ENCODE measurements at regions not wholly inside any gene's neighbourhood (a gene's known extent, or its start where the extent isn't known, plus 50 kb on each side); places are given as distances from the start of the nearest gene placed in this dataset.

DNA sequence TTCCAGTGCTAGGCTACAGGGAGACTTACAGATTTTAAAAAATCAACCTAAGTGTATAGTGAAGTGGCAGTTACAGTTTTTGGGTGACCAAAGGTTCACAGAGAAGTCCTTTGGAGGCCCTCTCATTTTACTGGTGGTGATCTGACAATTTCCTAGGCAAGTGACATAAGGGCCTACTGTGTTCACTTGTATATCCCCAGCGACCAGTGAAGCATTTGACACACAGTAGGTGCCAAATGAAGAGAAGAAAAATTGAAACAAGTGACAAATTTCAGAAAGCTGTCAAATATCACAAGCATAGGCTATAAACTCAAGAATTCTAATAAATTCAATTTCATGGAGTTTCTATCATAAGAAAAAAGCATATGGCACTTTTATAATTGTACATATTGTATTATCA is 89.5 kb downstream of the RPL22L1 start:
- DNase-seq, result no peak

DNA sequence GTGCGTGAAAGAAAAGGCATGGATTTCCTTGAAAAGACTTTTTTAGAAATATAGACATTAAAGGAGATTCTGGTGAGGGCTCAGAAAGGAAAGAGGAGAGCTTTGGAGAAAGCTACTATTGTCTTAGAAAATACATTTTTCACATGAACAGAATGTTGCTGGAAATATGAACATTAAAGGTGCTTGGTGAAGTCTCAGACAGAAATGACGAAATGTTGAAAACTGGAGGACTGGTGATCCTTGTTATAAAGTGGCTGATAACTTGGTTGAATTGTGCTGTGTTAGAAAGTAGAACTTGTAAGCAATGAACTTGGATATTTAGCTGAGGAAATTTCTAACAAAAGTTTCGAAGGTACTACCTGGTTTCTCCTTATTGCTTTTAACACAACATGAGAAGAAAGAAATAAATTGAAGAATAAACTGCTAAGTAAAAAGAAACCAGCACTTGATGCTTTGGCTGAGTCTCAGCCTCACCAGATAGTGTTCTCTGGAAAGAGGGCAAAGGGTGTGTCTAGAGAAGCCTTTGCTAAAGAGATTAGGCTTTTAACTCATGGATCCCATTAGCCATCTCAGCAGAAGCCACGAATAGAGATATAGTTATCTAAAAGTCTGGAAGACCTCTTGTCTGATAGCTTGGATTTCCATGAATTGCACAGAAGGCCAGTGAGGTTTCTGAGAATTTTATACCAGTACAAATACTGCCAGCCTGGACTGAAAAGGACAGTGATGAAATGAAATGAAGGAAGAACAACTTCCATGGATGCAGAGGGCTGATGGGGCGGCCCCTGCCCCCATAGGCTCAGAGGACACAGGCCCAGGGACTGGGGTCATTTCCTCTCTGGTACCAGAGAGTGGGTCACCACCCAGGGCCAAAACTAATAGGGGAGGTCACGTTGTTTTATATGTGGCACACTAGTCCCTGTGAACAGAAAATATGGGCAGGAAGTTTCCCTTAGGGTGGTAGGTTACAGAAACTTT is 91.5 kb downstream of the RPL22L1 start:
- no peak for DNase-seq

DNA sequence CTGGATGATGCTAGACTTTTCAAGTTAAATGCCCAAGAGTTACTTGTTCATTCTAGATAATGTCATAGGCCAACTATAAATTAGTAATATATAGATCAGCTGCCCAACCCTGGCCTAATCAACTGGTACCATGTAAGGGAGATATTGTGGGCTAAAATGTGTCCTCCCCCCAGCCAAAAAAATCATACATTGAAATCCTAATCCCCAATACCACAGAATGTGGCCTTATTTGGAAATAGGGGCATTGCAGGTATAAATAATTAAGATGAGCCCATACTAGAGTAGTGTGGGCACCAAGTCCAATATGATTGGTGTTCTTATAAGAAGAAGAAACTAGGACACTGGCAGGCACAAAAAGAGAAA is 92.5 kb downstream of the RPL22L1 start:
- DNase-seq, result no peak

DNA sequence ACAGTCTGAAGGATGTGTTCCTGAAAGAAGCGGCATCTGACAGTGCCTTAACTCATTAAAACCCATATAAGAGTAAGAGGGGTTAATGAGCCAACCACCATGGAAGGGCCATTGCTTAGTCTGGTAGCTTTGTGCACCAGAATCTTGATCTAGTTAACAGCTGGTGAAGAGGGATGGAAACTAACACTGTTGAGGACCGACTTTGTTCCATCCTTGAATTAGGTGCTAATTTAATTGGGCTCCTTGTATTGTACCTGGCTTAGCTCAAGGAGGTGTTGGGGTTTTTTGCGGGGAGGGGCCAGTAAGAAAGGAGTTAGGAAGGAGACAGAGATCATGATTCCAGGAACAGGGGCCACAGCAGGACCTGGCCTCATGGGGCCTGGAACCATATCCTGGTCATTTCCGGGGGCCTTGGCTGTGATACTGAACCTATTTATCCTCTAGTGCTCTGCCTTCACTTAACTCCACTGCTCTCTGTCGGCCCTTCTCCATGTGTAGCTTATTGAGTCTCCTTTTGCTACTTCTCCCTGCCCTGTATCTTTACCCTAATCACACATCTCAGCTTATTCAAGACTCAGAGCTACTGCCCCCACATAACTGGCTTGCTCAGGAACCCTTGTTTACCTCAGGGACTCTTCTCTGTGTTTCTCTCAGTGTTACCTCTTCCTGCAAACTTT is 93.0 kb downstream of the RPL22L1 start:
- no peak for DNase-seq

DNA sequence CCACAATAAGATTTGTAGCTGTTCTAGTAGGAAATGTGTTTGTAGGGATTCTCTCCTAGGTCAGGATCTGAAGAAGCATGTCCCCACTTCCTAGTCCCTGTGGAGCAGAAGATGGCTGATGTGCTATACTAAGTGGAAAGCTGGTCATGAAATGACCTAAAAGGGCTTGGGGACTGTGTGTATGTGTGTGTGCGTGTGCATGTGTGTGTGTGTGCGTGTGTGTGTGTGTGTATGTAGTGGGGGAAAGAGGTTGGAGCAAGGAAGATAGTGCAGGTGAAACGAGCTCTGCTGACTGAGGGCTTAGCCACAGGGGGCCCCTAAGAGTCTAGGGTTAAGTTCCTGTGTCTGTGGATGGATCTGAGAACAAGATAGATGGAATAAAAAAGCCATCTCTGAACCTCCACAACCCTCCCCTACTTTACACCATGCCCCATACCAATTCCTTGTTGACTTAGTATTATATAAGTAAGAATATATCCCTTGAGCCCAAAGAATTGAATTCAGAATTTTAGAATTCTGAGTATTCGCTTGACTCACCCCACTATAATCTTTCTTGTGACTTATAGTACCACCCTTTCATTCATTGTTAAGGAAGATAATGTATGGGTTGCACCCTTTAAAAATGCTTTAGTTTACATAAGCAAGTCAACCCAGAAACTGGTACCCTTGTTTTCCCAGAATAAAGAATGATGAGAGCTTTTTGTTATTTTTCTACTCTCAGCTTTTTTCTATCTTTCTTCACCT is 96.1 kb downstream of the RPL22L1 start:
- DNase-seq, result no peak

DNA sequence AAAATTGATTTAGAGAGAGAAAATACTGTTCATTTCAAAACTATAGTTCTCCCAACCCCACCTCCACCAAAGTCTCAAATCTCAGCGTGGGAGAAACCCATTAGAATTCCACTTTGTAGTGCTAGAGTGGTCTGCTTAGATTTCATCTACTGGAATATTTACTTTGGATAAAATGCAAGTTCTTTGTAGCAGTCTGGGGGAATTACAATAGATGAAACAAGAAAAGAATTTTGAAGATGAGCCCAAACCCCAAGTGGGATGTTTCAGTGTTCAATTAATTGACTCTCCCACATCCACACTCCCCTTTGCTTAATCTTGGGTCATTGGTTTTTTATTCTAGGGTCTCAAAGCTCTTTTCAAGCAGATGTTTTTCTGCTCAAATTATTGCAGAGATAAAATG is 97.8 kb downstream of the RPL22L1 start:
- DNase-seq, result no peak

DNA sequence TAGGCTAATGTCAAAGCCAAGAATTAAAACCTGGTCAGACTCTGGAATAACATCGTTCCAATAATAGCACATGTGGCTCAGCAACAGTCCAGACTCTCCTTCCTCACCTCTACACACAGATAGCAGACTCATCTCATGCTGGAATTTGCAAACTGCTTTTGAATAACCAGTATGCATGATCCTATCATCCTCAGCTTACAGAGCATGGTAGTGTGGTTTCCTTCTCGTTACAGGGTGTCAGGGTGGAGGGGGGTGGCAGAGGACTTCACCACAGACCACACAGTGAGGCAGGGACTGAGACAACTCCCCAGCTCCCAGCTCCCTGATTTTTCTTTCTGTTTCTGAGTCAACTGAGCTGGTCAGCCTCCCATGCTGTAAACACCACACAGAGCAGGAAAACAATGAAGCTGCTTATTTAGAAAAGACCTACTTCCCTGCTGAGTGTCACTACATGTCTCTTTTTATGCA is 101.6 kb downstream of the RPL22L1 start:
- DNase-seq, result no peak

DNA sequence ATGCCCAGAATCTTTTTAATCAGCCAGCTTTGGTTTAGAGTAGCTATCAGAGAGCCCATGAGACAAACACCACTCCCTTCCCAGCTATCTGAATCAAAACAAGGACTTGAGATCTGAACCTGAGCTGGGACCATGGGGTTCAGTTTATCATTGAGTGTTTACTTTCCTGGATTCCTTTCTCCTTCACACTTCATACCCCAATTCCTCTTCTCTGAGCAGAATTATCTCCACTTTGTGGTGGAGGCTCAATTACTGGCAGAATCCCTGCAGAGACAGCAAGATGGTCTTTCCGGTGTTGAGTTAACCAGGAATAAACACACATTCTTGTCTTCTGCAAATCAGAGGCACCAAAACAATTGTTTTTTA is 102.4 kb downstream of the RPL22L1 start:
- DNase-seq, result no peak

DNA sequence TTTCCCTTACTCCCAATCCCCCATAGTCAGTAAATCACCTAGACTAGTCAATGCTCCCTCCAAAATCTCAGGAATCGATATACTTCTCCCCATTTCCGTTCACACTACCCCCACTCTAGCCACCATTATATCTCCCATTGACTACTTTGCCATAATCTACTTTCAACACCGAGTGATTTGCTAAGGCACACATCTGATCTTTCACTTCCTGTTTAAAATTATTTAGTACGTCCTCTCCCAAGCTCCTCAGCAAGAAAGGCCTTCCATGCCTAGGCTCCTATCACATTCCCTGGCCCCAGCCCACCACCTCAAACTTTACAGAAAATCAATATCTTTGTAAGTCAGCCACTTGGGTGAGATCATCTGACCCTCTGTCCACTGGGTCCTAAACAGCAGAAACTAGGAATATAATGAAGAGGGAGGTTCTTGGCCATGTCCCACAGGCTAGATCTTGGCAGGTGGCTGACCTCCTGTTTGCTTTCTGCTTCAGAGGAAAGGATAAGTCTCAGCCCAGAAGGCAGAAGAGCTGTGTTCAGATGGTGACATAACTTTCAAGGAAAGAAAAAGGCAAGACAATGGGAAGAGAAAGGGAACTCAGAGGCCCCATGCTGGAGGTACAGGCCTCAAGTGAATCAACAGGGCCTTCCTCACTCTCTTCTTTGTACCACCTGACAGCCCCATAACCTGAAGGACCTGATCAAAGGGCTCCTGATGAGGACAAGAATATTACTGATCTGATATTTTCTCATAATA is 103.0 kb downstream of the RPL22L1 start:
- DNase-seq, result no peak

DNA sequence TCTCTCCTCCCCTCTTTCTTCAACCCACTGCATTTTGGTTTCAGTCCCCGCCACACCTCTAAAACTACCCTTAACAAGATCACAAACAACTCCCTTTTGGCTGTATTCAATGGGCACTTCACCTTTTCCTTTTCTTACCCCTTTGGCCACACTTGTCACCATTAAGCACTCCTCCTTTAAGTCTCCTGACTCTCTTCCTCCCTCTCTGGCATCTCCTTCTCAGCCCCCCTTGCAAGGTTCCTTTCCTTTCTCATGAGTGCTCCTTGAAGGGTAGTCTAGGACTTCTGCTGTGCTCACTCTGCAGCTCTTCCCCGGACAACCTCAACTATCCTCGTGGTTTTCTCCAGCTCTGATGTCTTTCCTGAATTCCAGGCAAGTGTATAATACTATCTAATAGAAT is 103.7 kb downstream of the RPL22L1 start:
- no peak for DNase-seq

DNA sequence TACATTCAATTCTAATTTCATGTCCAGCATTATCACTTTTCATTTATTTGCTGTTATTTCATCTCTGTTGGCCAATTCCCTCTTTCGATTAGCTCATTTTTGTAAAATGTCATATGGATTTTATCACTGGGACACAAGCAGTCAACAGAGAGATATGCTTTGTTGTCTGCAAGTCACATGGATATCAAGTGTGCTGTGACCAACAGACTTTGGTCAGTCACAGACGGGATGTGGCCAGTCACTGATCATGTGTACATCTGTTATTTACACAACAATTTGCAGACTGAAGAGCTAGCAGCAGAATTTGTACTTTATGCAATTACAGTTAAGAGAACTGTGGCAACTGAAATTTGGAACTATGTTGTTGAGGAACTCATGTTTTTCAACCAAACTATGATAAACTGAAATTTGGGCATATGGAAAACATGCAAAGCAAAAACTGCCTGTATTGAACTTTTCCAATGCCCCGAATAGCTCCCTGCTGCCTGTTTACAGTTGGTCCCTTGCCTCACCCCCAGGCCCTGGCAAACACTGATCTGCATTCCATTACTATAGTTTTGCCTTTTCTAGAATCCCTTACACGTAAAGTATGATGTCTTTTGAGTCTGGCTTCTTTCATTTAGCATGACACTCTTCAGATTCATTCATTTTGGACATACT is 104.4 kb downstream of the RPL22L1 start:
- no peak for DNase-seq

DNA sequence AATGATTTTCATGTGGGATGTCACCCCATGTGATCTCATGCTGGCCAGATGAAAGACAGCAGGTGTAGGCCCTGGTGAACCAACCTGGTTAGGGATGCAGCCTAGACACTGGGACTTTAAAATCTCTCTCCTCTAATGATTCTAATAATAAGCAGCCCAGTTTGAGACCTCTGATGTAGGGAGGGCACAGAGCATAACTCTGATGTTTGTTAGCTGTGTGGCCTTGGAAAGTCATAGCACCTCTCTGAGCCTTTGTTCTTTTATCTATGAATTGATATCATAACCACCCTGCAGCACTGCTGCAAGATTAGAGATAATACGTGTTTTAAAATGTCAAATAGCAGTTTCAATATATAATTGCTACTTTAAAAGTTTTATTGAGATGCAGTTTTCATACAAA is 106.0 kb downstream of the RPL22L1 start:
- DNase-seq, result no peak

DNA sequence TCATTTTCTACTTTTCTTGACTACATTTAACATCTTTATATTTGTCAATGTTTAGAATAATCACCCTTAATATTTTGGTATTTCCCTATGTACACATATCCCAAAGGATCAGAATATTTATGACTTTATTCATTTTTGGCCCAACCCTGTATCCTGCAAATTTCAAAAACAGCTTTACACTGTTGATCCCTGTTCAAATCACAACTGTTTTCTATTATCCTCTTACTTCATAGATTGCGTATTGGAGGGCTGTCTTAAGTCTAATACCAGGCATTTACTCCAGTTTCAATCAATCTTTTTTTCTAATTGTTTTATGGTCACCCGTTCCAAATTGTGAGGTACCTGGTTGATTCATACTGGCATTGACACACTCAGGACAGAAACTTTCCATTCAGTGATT is 107.9 kb downstream of the RPL22L1 start:
- DNase-seq, result no peak

DNA sequence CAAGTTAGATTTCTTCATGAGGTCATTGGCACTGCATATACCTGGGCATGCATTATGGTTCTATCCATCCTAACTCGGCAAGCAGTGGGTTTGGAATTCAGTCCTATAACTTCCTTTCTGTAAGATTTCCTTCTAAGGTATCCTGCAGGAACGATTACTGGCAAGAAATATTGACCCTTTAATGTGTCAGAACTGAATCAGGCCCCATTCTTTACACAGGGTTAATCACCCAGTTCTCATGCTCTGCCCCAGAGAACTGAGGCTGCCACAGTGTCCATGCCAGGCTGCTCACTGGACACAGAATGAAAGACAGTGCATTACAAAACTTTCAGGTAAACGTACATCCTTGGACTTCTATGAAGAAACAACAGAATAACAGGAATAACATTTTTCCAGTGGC is 108.9 kb downstream of the RPL22L1 start:
- no peak for DNase-seq

DNA sequence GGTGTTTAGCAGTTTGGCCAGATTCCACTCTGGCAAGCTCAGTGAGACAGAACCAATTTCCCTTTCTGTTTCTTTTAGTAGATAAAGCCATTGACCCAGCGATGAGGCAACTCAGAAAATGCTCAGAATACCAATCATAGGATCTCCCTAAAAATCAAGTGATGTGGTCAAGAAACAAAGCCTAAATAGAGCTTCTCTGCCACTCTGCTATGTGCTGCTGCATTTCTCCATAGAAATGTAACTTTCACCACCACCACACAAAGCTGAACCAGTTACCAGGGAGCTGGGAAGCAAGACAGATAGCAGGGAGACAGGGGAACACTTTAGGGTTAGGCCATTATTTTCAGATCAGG is 109.8 kb downstream of the RPL22L1 start:
- no peak for DNase-seq

DNA sequence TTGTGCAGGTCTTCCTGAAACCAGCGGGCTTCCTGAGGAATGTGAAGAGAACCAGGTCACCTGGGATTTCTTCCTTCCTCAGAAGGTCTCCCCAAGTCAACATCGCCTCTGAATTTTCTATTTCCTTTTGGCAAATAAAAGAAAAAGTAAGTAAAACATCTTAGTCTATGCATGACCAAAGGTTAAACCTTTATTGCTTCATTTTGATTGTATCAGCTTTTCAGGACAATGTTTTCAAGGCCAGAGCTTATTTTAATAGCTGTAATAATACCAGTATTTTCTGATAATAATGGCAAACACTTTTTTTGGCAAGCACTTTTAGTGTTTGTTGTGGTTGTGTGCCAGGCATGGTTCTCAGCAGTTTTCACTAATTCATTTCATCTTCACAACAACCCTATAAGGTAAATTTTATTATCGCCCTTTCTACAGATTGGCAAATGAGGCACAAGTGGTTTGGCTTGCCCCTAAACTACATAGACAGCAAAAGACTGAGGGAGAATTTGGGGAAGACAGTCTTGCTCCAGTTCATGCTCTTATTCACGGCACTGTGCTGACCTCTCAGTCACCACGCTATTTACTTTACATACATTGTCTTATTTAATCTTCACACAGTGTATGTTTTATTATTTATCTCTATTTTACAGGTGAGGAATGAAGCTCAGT is 110.4 kb downstream of the RPL22L1 start:
- no peak for DNase-seq

DNA sequence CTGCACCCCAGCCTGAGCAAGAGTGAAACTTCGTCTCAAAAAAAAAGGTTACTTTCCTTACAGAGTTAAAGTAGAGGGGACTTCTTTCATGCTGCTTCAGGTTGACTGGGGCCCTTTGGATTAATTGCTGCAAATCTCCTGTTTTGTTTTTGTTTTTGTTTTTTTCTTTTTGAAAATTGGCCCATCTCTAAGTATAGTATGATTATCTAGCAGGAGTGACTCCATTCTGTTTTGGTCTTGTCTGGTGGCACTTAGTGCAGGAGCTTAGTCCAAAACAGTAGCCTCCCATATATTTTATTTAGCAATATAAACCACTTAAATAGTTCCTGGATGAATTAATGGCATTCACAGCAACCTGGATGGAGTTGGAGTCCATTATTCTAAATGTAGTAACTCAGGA is 113.0 kb downstream of the RPL22L1 start:
- no peak for DNase-seq

DNA sequence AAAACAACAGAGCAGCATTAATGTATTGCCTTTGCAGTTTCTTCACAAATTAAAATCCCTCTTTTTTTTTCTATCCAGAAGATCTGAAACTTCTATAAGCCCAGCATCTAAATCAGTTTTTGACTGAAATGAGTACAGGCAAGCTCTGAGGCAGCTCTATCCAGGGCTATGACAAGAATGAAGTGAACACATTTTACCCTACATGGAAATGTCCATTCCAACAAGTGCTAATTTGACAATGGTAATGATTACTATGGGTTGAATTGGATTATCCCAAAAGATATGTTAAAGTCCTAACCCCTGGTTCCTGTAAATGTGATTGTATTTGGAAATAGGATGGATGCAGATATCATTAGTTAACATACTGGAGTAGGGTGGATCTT is 115.7 kb downstream of the RPL22L1 start:
- no peak for DNase-seq

DNA sequence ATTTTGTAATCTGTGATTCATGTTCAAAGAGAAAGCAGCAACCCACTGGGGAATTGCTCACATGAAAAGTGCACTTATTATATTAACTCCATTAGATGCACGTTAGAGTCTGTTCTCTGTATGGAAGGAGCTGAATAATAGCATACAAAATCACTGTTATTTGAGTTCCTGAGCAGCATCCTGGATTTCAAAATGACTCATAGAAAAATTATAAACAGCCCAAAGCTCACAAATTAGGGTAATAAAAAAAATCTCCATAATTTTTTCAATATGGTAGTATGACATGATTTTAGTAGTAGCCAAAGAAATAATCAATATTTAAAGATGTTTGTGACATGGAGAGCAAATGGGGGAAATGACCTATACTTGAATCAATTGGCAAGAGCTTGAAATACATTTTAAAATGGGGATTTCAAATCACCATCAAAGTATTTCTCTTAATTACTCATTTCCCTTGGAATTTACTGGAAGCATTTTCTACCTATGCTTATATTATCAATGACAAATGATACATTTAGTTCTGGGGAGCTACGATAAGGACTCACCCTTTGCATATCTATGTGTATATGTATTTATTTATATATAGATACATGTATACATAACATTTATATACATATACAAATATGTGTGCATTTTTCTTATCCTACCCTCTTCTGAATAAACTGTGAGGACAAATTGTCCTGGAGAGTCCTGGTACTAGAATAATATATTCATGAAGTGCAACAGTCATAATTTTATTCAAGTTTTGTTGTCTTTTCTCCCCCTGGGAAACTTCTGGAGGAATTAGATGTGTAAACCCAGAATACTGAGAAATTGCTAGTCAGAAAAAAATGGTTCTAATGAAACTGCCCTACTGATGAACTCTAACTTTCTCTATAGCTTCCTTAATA is 116.3 kb downstream of the RPL22L1 start:
- DNase-seq, result no peak

DNA sequence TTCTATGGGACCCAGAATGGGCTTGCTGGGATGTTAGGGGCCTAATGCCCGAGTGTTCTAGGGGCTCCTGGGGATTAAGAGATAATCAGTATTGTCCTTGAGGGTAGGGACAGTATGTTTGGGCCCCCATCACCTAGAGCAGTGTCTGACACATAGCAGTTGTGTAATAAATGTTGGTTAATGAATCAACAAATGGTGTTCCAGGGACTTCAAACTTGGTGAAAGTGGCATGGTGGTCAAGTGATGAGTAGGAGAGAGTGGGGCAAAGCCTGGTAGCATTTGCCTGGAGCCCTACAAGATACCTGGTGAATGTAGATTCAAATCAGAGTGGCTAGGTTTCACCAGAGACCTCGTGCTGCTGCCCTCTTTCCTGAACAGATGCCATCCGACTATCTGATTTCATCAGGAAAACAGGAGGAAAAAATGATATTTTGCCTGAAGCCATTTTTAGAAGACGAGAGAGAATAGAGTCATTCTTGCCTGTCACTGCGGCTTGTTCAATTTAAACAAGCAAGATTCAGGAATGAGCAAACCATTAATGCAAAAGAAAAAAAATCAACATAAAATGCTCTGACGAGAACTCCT is 117.3 kb downstream of the RPL22L1 start:
- DNase-seq, result no peak

Data from left hindlimb (tissue), 1 donor.